ENCODE measurements at regions not wholly inside any gene's neighbourhood (a gene's known extent, or its start where the extent isn't known, plus 50 kb on each side); places are given as distances from the start of the nearest gene placed in this dataset.
"Not testable (repeated sequence)": the region's sequence is repeated elsewhere in the genome, so short reads cannot be mapped to it uniquely, and the experiment has no call there.

- DNase-seq, result no peak
These were observed 149.3 kb upstream of the NR2F2 start for GRCh38 chr15:96181217-96181616.

- no peak for DNase-seq
These were observed 148.6 kb upstream of the NR2F2 start for GRCh38 chr15:96181873-96182301.

GRCh38 chr15:96182736-96183513 is 147.6 kb upstream of the NR2F2 start:
- DNase-seq, result no peak

- DNase-seq, result no peak
These were observed 147.0 kb upstream of the NR2F2 start for GRCh38 chr15:96183514-96183850.

- no peak for DNase-seq
These were observed 146.6 kb upstream of the NR2F2 start for GRCh38 chr15:96183867-96184266.

- DNase-seq, result no peak
These were observed 146.2 kb upstream of the NR2F2 start for GRCh38 chr15:96184297-96184696.

- no peak for DNase-seq
These were observed 144.4 kb upstream of the NR2F2 start for GRCh38 chr15:96186105-96186504.

- no peak for DNase-seq
These were observed 142.9 kb upstream of the NR2F2 start for GRCh38 chr15:96187341-96188305.

- no peak for DNase-seq
These were observed 132.8 kb upstream of the NR2F2 start for GRCh38 chr15:96197721-96198120.

- DNase-seq, result no peak
These were observed 131.4 kb upstream of the NR2F2 start for GRCh38 chr15:96199111-96199510.

- no peak for DNase-seq
These were observed 130.0 kb upstream of the NR2F2 start for GRCh38 chr15:96200357-96200967.

- DNase-seq, result no peak
These were observed 128.8 kb upstream of the NR2F2 start for GRCh38 chr15:96201696-96202095.

- not testable (repeated sequence) for DNase-seq
These were observed 124.9 kb upstream of the NR2F2 start for GRCh38 chr15:96205588-96205987.

- DNase-seq, result no peak
These were observed 123.0 kb upstream of the NR2F2 start for GRCh38 chr15:96207377-96208006.

- DNase-seq, result no peak
These were observed 121.2 kb upstream of the NR2F2 start for GRCh38 chr15:96209285-96209735.

GRCh38 chr15:96213045-96213444 is 117.5 kb upstream of the NR2F2 start:
- no peak for DNase-seq

GRCh38 chr15:96213896-96214295 is 116.6 kb upstream of the NR2F2 start:
- no peak for DNase-seq

- DNase-seq, result not testable (repeated sequence)
These were observed 114.0 kb upstream of the NR2F2 start for GRCh38 chr15:96216481-96216880.

- no peak for DNase-seq
These were observed 112.5 kb upstream of the NR2F2 start for GRCh38 chr15:96217983-96218382.

- no peak for DNase-seq
These were observed 111.7 kb upstream of the NR2F2 start for GRCh38 chr15:96218623-96219455.

- no peak for DNase-seq
These were observed 110.8 kb upstream of the NR2F2 start for GRCh38 chr15:96219681-96220080.

GRCh38 chr15:96220657-96221056 is 109.8 kb upstream of the NR2F2 start:
- no peak for DNase-seq
